Ascending aorta (tissue), 2 donors: ENCODE measurements at regions not wholly inside any gene's neighbourhood (a gene's known extent, or its start where the extent isn't known, plus 50 kb on each side); places are given as distances from the start of the nearest gene placed in this dataset.
A peak's percentile ranks its signal among the peaks of the same experiment; 100 is the strongest.

Source experiments
- DNase-seq, 2 donors: peaks; one replicate each; pipeline ENCODE4 v3.0.0-alpha.2; 2019; ENCODE audit warnings: low spot score in 2 of 2
- H3K27ac ChIP-seq, 2 donors: fragments of 200-600 bp; sonication (generic); one replicate each; pipeline ENCODE4 v1.5.1; 2016 to 2017; ENCODE audit warnings: mild to moderate bottlenecking in 1 of 2
- H3K27me3 ChIP-seq: fragments of 200-600 bp; sonication (generic); one replicate; pipeline ENCODE4 v1.5.1; 2017
- H3K36me3 ChIP-seq, 2 donors: fragments of 200-600 bp; sonication (generic); one replicate each; pipeline ENCODE4 v1.5.1; 2016
- H3K4me1 ChIP-seq, 2 donors: fragments of 200-600 bp; sonication (generic); one replicate each; pipeline ENCODE4 v1.5.1; 2016 to 2017; ENCODE audit warnings: mild to moderate bottlenecking in 1 of 2
- H3K4me3 ChIP-seq, 2 donors: fragments of 200-600 bp; sonication (generic); one replicate each; pipeline ENCODE4 v1.5.1; 2016 to 2017; ENCODE audit warnings: mild to moderate bottlenecking in 1 of 2
- H3K9me3 ChIP-seq, 2 donors: fragments of 200-600 bp; sonication (generic); one replicate each; pipeline ENCODE4 v1.5.1; 2016
- CTCF ChIP-seq, 3 experiments: fragments of 200-600 bp in 2 of 3; fragments of 450-650 bp in 1 of 3; sonication (generic) in 2 of 3; IDR thresholded peaks; one replicate each; pipeline ENCODE4 v1.5.1; 2016 to 2019; ENCODE audit warnings: antibody characterized with exemption in 3 of 3, mild to moderate bottlenecking in 1 of 3, moderate library complexity in 1 of 3
- intact Hi-C: fragments of 100-400 bp; cut with DNase I; formaldehyde crosslinking; loops from one replicate; pipeline ENCODE4 v1.15.1; 2023

GRCh38 chr10:25076506-25077177, 60.2 kb downstream of the THNSL1 start:
- Histone ChIP-seq H3K4me3 (no peak overlapping the region), H3K9me3 (no peaks in the 10 kb centered on the region), H3K27me3 (no peaks in the 10 kb centered on the region), H3K4me1 (peaks cover 0 to 7% of the 10 kb centered on the region in 2 donors), H3K27ac (no peak overlapping the region), H3K36me3 (no peaks in the 10 kb centered on the region)
- intact Hi-C loops, result no loop called here
- no peak for TF ChIP-seq CTCF (IDR thresholded peaks at IDR 0.05)
- DNase-seq, result no peak

DNA sequence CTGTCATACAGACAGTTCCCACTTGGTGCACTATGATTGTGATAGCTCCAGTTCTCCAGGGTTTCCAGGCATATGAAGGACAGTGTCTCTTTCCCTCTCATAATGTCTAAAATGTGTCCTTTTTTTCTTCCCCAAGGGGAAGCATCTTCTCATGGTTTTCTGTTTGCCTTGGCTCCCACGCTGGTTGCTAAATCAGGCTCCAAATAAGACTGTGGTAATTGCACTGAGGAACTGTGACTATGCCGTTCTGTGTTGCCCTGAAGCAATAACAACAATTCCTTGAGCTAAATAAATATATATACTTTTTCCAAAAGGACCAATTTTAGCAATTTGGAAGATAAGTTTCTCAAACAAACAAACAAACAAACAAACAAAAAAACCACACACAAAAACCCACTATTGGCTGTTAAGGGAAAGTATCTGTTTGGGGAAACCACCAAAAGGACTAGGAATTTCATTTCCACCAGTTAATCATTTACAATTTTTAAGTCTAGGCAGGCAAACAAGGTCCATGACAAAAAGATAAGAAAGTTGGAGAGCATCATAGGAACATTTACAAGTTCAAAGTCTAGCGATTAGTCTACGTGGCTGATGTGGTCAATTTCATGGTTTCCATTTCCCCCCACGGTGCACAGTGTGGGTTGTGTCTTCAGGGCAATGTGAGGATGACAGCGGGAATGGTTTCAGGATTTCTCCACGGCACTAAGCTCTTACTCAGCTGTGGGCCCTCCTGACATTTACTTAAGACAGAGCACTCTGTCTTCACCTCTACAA, 62.4 kb downstream of the THNSL1 start:
- no peak for TF ChIP-seq CTCF (IDR thresholded peaks at IDR 0.05)
- intact Hi-C loops, result no loop called here
- Histone ChIP-seq H3K27ac (no peak overlapping the region), H3K36me3 (no peaks in the 10 kb centered on the region), H3K4me3 (no peak overlapping the region), H3K9me3 (no peaks in the 10 kb centered on the region), H3K27me3 (no peaks in the 10 kb centered on the region), H3K4me1 (peaks cover 0 to 15% of the 10 kb centered on the region in 2 donors)
- no peak for DNase-seq

DNA sequence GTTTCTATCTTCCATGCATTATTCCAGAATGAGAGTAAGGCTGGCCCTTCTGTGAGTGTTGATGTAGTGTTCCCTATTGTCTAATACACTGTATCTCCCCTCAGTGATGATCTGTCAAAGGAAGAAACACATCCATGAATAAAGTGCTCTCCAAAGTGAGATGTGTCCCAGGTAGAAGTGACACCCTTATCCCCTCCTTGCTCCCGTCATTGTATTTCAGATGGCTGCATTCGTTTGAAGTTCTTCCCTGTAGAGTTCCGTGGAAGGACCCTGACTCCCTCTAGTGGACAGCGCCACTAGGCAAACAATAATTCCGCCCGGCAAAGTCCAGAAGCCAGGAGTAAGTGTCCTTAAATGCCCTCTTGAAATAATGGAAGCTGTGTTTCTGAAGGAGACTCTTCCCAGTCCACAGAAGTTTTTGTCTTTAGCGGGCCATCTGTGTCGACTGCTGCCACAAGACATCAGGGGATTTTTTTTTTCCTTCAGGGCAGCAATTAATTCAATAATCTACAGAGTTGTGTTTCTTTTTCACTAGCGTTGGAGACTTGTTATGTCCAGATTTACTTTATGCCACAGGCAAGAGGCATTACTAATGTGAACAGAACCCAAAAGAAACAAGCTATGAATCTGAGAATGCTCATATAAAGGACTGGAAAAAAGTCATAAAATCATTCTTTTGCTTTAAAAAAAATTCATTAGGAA, 64.6 kb downstream of the THNSL1 start:
- peak; percentile 77 to 91 (median 86) for TF ChIP-seq CTCF (IDR thresholded peaks at IDR 0.05)
- peak; percentile 36 to 91 for DNase-seq
- Histone ChIP-seq H3K4me3 (peak overlapping the region in 1 of 2 donors; percentile 48), H3K27ac (peak overlapping the region; percentile 11 to 75), H3K9me3 (no peaks in the 10 kb centered on the region), H3K27me3 (no peaks in the 10 kb centered on the region), H3K4me1 (peaks cover 0 to 15% of the 10 kb centered on the region in 2 donors), H3K36me3 (no peaks in the 10 kb centered on the region)
- intact Hi-C loops, result loop anchor here (2.0 to 5.0 kb wide), 4 partner anchors 54 to 438 kb away; partner anchors contain the start of genes ARHGAP21, ENKUR and THNSL1

DNA sequence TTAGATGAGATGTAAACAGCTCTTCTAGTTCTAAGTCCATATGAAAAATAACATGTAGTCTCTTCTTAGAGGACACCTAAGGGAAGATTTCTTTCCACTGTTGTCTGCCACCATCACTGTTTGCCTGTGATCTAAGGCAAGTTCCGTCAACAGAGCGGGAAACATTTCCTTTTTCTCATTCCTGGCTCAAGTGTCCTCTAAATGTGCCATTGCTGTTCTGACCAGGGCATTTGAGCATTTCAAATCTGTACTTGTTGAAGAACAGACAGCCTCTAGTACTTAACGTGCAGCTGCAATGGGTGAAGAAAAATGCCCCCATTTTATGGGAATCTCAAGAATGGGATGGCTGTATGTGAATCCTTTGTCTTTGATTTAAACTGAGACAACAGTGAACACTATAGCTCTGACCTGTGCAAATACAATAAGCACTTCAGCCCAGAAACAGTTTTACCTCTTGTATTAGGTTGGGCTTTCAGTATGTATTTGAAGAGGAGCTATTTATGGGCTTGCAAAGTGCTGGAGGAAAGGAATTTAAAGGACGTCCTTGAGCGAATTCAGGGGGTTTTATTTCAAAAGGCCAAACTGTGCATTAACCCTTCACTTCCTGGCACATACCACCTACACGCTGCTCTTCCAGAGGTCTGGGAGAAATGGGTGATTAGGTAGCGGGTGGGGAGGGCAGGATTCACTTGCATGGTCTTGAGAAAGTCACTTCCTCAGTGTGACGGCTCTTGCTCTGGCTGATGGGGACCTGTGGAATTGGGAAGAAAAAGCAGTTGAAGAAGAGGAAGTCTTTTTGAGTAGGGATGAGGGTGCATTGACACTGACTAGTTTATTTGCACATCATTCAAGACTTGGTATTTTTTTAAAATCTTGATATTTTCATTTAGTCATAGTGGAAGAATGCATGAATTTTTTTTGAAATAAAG, 66.1 kb downstream of the THNSL1 start:
- DNase-seq, result no peak
- peaks cover 0 to 15% of the 10 kb centered on the region in 2 donors for H3K4me1 ChIP-seq
- peak overlapping the region in 1 of 2 donors; percentile 25 for H3K27ac ChIP-seq
- no peak overlapping the region for H3K4me3 ChIP-seq
- H3K27me3 ChIP-seq, result no peaks in the 10 kb centered on the region
- no peaks in the 10 kb centered on the region for H3K9me3 ChIP-seq
- TF ChIP-seq CTCF (IDR thresholded peaks at IDR 0.05), result no peak
- H3K36me3 ChIP-seq, result no peaks in the 10 kb centered on the region
- intact Hi-C loops, result loop anchor here (5.0 kb wide), 1 partner anchor 360 kb away; the partner anchor contains the start of gene ARHGAP21
